ENCODE measurements at regions not wholly inside any gene's neighbourhood (a gene's known extent, or its start where the extent isn't known, plus 50 kb on each side); places are given as distances from the start of the nearest gene placed in this dataset.
A peak's percentile ranks its signal among the peaks of the same experiment; 100 is the strongest.
"Not testable (repeated sequence)": the region's sequence is repeated elsewhere in the genome, so short reads cannot be mapped to it uniquely, and the experiment has no call there.

DNA sequence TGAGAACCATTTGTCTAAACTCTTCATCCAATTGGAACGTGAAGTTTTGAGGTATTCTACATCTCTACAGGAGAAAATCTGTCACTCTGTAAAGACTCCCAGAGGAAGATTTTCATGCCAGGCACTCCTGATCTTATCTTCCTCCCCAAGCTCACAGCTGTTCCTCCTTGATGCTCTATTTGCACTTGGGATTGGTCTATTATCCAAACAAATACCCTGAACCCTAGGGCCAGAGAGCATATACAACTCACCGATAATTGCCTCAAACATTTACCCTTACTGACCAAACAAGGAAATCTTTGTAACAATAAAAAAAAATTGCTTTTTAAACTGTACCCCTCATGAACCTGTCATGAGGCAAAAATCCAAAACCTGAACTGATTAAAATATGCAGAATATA, 372.7 kb downstream of the SH2D1A start:
- DNase-seq: no peak

DNA sequence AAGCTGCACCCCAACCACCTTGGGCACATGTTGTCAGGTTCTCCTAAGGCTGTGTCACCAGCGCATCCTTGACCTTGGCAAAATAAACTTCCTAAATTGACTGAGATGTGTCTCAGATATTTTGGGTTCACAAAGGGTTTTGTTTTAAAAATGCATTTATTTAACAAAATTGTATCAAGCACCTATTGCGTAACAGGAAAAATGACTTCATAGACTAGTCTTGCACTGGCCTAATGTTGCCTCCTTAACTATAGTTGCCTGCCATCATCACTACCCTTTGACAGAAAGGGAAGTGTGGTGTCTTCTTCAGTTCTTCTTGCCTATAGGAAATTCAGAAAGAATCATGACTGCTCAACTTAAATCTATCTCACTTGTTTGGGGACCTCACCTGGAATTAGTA, 374.2 kb downstream of the SH2D1A start:
- no peak for DNase-seq

DNA sequence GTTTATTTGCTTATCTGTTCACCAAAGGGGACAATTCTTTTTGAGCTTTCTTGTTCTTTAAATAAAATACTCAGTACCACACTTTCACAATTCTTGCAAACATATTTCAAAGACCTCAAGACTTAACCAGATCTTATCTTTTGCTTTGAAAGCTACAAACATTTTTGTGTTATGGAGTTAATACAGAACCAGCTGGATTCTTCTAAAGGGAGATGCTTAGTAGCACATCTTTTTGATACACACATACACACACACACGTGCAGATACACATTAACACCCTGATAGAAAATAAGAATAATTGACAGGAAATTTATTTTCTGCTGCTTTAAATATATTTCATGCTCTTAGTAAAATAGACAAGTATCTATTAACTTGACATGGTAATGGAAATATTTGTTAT, 379.1 kb downstream of the SH2D1A start:
- DNase-seq: no peak

DNA sequence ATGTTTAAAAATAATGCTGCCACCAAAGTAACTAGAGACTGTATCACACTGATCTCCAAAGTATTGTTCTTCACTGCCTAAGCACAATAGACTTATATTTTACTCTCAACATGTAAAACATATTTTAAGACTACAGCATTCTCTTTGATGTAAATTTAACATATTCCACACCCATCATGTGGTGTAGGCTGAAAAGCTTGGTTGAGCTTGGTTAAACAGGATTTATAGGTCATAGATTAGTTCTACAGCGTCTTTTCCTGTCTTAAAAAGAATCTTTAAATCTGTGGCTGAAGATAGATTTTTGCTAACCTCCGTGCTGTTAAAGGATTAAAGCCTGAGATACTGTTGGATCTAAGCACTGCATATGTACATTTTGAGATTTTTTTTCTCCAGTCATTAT, 379.9 kb downstream of the SH2D1A start:
- no peak for DNase-seq

DNA sequence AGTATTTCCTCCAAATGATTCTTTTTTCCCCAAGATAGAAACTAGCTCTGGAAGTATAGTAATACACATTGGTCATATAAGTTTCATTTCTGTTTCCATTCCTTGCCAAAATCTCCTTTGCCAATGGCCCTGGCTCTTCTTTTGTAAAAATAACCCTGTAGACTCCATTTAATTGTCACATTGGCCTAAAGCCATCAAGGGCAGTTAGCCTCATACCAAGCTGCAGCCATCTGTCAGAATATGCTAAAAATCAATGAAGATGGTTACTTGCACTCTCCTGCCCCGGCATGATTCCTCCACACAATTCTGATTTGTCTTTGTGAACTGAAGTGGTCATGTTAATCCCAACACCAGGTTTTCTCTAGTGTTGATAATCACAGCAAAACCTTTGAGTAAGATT, 380.5 kb downstream of the SH2D1A start:
- no peak for DNase-seq

DNA sequence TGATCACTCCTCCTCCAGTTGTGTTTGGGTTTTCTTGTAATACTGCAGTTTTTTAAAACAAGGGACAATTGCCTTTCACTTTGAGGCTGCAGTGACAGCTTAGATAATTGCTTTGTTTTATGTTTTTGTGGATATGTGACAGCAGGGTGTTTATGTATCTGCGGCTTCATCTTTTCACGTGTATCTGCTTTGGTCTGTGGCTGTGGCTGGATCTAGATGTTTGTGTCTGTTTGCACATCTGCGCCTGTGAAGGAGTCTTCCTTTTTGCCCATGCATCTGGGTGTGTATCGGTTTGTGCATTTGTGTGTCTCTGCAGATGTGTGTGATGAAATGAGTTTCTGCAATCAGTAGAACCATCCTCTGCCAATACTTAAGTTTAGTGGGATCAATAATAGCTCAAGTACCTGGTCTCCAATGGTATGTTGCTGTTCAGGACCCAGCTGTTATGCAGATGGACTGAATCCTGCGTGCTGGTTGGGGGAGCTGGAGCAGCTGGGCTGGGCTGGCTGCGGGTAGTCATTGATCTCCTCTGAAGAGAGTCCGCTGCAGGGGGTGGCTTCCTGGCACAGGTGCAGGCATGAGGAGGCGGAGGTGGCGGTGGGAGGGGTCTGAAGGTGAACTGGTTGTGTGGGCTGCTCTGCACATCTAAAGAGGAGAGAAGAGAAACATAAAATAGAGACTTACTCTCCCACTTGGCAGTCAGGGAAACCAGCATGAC, 390.3 kb downstream of the SH2D1A start:
- no peak for DNase-seq

DNA sequence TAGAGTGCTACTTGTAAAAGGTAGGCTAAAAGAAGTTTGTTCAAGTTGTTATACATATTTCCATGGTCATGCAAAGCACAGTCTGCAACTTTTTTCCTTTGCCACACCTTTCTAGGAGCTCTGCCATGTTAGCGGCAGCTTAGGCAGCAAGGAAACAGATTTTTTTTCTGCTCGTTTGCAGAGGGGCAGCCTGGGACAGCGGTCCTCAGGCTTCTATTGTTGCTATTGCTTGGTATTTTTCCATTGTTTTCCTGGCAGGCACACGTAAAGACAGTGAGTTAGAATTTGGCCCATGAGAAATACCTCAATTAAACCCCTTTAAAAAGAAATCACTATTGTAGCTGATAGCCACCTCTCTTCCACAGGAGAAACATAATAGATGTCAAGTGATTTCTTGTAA, 391.4 kb downstream of the SH2D1A start:
- peak; percentile 21 for DNase-seq

DNA sequence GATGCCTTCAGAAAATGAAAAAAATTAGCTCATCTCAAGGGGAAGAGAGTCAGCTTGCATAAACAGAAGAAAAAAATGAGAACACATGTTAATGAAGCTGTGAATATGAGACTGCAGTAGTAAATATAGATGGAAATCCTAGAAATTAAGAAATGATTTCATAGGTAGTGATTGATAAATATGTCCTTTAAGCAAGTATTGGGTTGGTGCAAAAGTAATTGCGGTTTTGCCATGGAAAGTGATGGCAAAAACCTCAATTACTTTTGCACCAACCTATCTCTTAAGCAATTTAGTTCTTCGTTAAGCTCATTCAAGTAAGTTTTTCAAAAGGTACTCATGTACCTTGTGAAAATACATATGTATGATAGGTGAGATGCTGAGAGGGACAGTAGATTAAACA, 400.9 kb downstream of the SH2D1A start:
- DNase-seq: no peak

DNA sequence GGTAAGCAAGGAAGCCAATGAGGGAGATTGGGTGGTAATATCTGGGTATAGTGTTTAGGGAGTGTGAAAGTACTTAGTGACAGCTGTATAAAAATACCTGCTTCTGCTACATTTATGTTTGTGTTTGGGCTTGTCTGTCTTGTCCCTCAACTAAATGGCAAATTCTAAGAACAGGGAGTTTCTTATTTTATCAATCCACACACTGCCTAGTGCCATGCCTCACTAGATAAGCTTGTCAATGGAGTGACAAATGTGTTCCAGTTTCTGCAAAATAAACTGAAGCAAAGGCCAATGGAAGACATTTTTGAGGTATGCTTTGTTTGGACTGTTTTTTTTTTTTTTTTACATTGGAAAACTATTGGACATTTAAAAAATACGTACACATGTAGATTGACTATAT, 418.0 kb downstream of the SH2D1A start:
- DNase-seq: no peak

DNA sequence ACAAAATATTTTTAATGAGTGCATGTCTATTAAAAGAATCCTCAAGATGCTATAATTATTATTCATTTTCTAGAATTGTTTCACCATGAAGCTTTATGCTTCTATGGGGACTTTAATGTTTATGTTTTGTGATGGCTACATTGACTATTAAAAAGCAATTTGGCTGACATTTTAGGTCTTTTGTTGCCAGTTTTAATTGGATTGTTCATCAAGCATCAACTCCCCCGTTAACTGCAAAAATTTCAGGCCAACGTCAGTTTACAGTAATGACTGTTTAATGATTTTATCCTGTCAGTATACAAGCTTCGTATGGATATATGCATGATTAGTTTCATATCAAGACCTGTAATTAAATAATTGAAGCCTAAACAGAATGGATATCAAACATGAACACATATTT, 422.8 kb downstream of the SH2D1A start:
- DNase-seq: no peak

DNA sequence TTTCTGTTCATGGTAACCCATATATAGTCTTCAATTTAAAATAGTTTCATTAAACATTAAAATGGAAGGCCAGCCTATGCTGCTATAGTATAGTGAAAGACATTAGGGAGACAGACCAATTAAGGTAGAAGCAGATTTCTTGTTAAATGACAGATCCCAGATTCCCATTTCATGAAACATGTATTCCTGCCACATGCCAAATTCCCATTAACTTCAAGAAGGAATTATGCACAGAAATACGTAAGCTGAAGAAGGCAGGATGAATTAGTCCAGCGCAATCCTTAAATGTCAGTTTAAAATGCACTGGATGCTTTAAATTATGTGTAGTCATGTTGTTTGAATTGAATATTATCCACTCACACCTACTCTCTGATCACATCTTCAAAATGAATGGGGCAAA, 424.9 kb downstream of the SH2D1A start:
- DNase-seq: no peak

DNA sequence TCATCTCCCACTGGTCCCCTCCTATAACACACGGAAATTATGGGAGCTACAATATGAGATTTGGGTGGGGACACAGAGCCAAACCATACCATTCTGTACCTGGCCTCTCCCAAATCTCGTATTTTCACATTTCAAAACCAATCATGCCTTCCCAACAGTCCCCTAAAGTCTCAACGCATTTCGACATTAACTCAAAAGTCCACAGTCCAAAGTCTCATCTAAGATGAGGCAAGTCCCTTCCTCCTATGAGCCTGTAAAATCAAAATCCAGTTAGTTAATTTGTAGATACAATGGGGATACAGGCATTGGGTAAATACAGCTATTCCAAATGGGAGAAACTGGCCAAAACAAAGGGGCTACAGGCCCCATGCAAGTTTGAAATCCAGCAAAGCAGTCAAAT, 441.9 kb downstream of the SH2D1A start:
- DNase-seq: not testable (repeated sequence)

DNA sequence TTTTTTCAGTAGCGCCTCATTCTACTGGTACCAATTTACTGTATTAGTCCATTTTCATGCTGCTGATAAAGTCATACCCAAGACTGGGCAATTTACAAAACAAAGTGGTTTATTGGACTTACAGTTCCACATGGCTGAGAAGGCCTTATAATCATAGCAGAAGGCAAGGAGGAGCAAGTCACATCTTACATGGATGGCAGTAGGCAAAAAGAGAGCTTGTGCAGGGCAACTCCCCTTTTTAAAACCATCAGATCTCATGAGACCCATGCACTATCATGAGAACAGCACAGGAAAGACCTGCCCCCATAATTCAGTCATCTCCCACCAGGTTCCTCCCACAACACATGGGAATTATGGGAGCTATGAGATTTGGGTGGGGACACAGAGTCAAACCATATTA, 443.5 kb downstream of the SH2D1A start:
- not testable (repeated sequence) for DNase-seq

DNA sequence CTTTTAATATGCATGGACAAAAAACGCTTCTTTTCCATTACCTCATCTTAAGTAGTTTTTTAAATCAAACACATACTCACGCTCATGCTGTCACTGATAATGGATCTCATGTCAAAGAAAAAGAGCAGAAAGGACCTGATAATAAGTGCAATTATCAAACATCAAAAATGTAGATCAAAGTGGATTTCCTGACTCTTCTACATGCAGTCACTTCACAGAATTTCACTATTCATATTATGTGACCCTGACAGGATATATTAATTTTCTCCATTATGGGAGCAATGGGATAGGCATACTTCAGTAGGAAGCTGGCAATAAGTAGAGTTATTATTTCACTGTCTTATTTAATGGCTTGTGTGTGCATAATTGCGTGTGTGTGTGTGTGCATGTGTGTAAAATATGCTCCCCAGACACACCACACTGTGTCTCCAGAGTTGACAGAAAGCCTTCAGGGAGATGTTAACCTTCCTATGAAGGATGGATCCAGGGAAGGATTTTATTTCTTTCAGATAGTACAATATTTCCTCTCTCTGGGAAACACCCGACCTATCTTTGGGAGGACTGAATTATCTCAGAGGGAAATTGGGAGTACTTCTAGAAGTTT, 445.2 kb downstream of the SH2D1A start:
- no peak for DNase-seq

DNA sequence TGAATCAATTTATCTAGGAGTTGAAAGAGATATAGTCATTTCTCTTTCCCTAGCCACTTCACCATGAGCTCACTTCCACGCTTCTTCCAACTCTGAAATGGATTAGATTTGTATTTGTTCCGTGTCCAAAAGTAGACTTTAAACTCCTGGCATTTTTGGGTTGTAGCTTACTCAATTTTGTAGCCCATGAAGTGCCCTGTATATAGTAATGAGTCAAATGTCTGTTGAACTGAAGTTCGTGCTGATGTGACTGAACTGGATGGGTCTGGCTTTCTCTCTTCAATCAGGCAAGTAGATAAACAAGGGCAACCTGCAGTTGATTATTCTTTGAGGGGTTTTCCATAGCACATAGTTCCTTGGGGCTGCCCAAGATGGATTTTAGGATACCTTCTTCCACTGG, 450.6 kb downstream of the SH2D1A start:
- no peak for DNase-seq

DNA sequence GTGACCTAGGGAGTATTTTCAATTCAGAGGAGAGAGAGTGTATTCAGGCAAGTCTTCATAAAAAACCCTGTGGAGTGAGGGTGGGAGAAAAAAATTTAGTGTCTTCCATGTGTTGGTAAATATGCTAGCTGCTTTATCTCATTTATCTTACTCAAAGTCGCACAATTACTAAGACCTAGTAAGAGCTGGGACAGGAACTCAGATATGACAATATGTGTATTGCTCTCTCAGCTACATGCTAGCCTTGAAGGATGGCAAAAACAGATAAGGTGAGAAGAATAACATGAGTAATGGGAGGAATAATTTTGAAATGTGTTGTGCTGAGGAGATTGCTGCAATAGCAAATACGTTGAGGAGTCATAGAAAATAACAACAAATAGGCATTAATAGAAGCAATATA, 458.6 kb downstream of the SH2D1A start:
- DNase-seq: no peak

DNA sequence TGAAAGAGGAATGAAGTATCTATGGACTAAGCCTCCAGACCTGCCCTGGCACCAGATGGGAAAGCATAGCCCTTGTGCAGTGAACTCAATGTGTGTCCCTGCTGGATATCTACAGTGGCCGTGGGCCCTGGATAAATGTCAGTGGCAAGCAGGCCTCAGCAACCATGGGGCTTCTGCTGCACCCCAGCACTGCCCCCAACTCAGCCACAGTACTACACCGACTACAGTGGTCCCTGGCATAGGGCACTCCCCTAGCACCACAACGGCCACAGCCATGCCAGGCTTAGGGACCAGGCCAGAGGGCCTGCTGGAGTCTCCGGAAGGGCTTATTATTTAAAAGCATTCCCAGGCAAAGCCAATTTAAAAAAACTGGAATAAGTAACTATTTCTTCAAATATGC, 459.1 kb downstream of the SH2D1A start:
- no peak for DNase-seq

DNA sequence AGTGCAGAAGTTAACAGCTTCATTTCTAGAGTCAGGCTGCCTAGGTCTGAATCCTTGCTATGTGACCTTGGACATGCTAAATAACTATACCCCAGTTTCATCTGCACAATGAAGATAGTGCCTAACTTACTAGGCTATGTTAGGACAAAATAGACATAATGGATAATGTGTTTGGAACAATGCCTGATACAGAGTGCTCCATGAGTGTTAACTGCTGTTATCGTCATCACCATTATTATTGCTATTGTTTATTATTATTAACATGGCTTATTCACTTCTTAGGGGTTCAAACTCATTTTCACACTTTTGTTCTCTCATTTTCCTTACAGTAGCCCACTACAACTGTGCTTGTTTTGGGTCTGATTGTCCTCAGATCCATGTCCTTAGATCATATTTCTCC, 467.7 kb downstream of the SH2D1A start:
- no peak for DNase-seq

DNA sequence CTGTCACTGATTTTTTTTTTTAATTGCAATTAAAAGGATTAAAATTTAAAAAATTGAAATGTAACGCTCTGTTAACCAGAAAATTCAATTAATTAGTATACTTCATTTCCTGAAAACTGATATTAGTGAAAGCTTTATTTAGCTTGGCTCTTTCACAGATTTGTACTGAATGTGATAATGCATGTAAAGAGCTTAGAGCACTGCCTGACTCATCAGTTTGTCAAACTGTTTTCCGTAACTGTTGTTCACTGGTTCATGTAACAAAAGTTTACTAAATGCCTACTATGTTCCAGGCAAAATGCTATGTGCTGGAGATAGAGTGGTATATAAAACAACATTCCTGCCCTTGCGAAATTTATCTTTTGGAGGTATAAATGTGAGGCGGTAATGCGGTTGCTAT, 471.7 kb downstream of the SH2D1A start:
- DNase-seq: no peak

DNA sequence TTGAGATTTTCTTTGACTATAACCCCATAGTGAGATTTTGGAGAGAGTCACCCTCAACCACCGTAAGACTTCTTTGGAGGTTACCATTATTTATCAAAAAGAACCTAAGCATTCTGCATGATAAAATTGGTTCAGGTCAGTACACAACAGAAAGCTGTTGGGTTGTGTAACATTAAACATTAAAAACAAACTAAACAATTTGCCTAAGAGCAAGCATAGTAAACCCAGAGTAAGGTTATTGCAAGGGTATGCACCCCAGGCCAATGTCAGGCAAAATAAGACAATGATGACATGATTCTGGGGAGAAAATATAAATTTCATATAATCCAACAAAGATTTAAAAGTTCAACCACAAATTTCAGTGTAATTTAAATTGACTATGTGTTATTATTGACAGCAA, 472.4 kb downstream of the SH2D1A start:
- no peak for DNase-seq

DNA sequence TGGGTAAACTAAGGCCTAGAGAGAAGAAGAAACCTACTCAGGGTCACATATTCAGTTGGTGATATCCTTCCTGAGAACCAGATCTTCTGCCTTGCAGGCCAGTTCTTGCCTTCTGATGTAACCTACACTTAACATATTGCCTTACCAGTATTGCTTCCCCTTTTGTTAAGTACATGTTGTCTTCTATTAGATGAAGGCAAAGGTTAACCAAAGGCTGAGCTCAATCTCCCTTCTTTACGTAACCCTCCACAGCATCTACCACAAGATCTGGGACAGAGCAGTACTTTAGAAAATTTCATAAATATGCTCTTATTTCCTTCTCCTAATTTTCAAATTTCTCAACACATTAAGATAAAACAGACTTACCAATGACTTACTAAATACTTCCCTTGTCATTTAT, 474.4 kb downstream of the SH2D1A start:
- DNase-seq: no peak

DNA sequence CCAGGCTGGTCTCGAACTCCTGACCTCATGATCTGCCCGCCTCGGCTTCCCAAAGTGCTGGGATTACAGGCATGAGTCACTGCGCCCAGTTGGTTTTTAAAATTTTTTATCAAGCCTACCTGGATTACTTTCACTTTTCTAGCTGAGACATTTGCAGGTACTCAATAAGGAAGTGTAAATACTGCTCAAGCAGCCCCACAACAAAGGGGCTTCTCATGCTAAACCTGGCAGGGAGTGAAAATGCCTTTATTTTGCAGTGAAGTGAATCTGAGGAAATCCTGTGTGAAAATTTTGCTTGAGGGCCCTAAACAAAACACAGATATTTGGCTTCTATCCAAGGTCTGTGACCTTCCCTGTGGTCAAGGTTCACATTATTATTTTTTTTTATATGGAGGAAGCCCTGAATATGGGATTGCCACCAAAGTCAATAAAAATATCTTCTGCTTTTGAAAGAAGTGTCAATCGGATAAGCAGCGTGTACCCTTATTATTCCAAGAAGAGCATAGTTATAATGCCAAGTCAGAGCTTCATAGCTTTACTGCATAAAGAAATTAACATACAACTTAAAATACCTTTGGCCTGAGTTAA, 481.0 kb downstream of the SH2D1A start:
- no peak for DNase-seq

DNA sequence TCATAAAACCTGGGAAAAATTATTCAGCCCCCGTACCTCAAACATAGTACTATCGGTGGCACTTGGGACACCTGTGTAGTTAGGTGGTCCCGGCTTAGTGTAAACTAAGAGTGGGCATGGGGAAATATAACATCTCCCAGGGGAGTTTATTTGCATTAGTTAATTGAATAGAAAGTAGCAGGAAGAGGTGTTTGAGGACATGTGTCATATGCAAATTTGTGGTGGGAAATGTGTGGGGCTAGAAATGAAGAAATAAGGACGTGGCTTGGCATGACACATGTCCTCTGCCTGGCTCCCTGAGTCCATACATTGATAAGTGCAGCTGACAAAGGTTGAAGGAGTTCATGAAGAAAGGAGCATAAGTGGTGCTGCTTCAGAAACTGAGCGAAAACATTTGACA, 483.6 kb downstream of the SH2D1A start:
- no peak for DNase-seq

DNA sequence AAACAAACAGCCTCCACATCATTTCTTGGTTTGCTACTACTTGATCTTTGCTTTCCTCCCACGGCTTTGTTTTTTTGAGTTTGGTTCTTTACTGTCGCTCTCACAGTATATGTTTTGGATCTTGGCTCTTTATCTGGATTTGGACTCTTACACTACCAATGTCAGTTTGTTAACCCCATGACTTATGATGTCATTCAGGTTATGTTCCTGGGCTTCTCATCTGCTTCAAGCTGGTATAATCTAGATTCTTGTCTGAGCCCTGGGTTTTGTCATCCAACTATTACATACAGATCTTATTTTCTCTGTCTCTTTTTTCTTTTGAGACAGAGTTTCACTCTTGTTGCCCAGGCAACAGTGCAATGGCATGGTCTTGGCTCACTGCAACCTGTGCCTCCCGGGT, 482.9 kb upstream of the TEX13C start:
- DNase-seq: no peak

DNA sequence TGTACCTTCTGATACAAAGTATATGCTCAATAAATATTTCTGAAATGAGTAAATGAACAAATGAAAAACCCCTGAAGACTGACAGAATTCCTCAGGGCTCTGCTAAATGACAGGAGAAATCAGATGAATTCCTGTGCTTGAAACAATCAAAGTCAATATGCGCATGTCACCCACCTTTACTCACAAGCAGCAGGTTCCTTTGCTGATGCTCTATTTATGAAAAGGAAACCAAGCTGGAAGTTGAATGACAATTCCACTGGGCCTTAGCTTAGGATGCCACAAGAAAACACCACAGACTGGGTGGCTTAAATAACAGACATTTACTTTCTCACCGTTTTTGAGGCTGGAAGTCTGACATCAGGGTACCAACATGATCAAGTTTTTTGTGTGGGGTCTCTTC, 477.5 kb upstream of the TEX13C start:
- DNase-seq: no peak

Data from right hindlimb (tissue), 1 donor.